ENCODE measurements at regions not wholly inside any gene's neighbourhood (a gene's known extent, or its start where the extent isn't known, plus 50 kb on each side); places are given as distances from the start of the nearest gene placed in this dataset.

DNA sequence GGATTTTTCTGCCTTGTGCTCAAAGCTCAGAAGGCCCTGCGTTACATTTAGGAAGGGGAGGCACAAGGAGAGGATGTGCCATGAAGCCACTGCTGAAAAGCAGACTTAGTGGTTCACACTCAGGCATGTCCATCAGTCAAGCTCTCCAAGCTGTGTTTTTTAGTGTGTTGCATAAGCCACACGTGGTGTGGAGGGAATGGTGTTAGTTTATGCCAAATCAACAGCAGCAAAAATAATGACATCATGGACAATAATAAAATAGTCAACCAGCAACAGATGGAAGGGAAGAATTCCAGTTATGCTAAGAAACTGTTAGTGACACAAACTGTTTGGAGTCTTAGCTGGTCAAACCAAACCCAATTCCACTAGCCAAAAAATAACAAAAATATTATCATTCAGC is 438.3 kb downstream of the NPIPA7 start:
- TF ChIP-seq, protein P1, sequence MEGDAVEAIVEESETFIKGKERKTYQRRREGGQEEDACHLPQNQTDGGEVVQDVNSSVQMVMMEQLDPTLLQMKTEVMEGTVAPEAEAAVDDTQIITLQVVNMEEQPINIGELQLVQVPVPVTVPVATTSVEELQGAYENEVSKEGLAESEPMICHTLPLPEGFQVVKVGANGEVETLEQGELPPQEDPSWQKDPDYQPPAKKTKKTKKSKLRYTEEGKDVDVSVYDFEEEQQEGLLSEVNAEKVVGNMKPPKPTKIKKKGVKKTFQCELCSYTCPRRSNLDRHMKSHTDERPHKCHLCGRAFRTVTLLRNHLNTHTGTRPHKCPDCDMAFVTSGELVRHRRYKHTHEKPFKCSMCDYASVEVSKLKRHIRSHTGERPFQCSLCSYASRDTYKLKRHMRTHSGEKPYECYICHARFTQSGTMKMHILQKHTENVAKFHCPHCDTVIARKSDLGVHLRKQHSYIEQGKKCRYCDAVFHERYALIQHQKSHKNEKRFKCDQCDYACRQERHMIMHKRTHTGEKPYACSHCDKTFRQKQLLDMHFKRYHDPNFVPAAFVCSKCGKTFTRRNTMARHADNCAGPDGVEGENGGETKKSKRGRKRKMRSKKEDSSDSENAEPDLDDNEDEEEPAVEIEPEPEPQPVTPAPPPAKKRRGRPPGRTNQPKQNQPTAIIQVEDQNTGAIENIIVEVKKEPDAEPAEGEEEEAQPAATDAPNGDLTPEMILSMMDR (IDR thresholded peaks at IDR 0.05) = no peak
- TF ChIP-seq POLR2A (IDR thresholded peaks at IDR 0.05) (no peak), POLR2AphosphoS5 (IDR thresholded peaks at IDR 0.05) (no peak)
